ENCODE measurements at regions not wholly inside any gene's neighbourhood (a gene's known extent, or its start where the extent isn't known, plus 50 kb on each side); places are given as distances from the start of the nearest gene placed in this dataset. TPM values are rescaled to one million over a fixed set of nuclear protein-coding genes. Genes with fewer than 3 reads are reported as not detected.

Small RNAs in the stretch of these regions (microRNA-seq; reads per million reads assigned to microRNA genes)
- not detected for gene MIR548X (ENCODE audit: borderline number of aligned reads, borderline replicate concordance)

Small RNAs in the stretch of these regions (small RNA-seq; reads per million reads assigned to genes)
- not detected for gene AL157359.3 (ENCODE audit: insufficient read depth, insufficient read length, low read depth, low replicate concordance)
- not detected for gene AP001506.1 (ENCODE audit: insufficient read depth, insufficient read length, low read depth, low replicate concordance)
- gene MIR548X (ENCODE audit: insufficient read depth, insufficient read length, low read depth, low replicate concordance), result not detected
- gene RN7SKP147 (ENCODE audit: insufficient read depth, insufficient read length, low read depth, low replicate concordance), result not detected
- gene RNU1-139P (ENCODE audit: insufficient read depth, insufficient read length, low read depth, low replicate concordance), result 0.66 reads per million
- gene RNU6-772P (ENCODE audit: insufficient read depth, insufficient read length, low read depth, low replicate concordance), result not detected
- gene RPL37P4 (ENCODE audit: insufficient read depth, insufficient read length, low read depth, low replicate concordance), result not detected

Data from endothelial cell of umbilical vein (primary cell).